ENCODE measurements at regions not wholly inside any gene's neighbourhood (a gene's known extent, or its start where the extent isn't known, plus 50 kb on each side); places are given as distances from the start of the nearest gene placed in this dataset.

- no peak overlapping the region for H3K4me3 ChIP-seq
- Mint-ChIP-seq H3K36me3 (ENCODE audit: low read depth) (peaks cover 3% of the 10 kb centered on the region; the same call in 2 of the 3 replicates), H3K27ac (no peak overlapping the region), H3K27me3 (ENCODE audit: insufficient read depth, low read depth, poor library complexity) (peaks cover 2% of the 10 kb centered on the region), H3K9me3 (peaks cover 3% of the 10 kb centered on the region; the same call in 2 of the 3 replicates), H3K4me1 (peaks cover 9% of the 10 kb centered on the region), H3K4me3 (no peak overlapping the region)
- ATAC-seq (no peak), DNase-seq (ENCODE audit: low spot score) (no peak)
- H2AFZ ChIP-seq = no peak overlapping the region
- TF ChIP-seq EZH2phosphoT487 (IDR thresholded peaks at IDR 0.05; ENCODE audit: unreplicated experiment) (no peak), EZH2 (IDR thresholded peaks at IDR 0.05; ENCODE audit: low read depth, unreplicated experiment) (no peak), CTCF (conservative IDR thresholded peaks at IDR 0.05; ENCODE audit: low read depth in 2 of 2) (no peak), CREB1 (CRISPR knock-in tag; IDR thresholded peaks at IDR 0.05; ENCODE audit: low read depth) (no peak), ZNF114 (CRISPR knock-in tag; IDR thresholded peaks at IDR 0.05) (no peak), ZNF331 (CRISPR knock-in tag; IDR thresholded peaks at IDR 0.05; ENCODE audit: low read depth) (no peak), POLR2AphosphoS5 (IDR thresholded peaks at IDR 0.05; ENCODE audit: low read depth) (no peak), ZNF462 (CRISPR knock-in tag; IDR thresholded peaks at IDR 0.05) (no peak), ETS1 (IDR thresholded peaks at IDR 0.05) (no peak)
- no peaks in the 10 kb centered on the region for H3K36me3 ChIP-seq (ENCODE audit: insufficient read depth)
- H3F3A ChIP-seq (replicated peaks; ENCODE audit: low read depth) = no peaks in the 10 kb centered on the region
- no peaks in the 10 kb centered on the region for H4K20me1 ChIP-seq (replicated peaks; ENCODE audit: insufficient read depth)
- H3K79me2 ChIP-seq (replicated peaks; ENCODE audit: insufficient read depth) = no peaks in the 10 kb centered on the region
- H3K27me3 ChIP-seq (ENCODE audit: insufficient read depth) = no peaks in the 10 kb centered on the region
- H3K4me1 ChIP-seq (ENCODE audit: insufficient read depth) = no peaks in the 10 kb centered on the region; the same call in 1 of the 2 replicates
- H3K9me2 ChIP-seq (ENCODE audit: insufficient read depth) = no peaks in the 10 kb centered on the region; the same call in 1 of the 2 replicates
- H3K4me2 ChIP-seq = no peak overlapping the region
- no peak overlapping the region for H3K27ac ChIP-seq (ENCODE audit: low read depth)
Observed at GRCh38 chr3:117106396-117106795, 396.8 kb downstream of the TUSC7 start.

All from GM23338 (cell line).